IMR-90 (cell line): ENCODE measurements at regions not wholly inside any gene's neighbourhood (a gene's known extent, or its start where the extent isn't known, plus 50 kb on each side); places are given as distances from the start of the nearest gene placed in this dataset.

Experiments used
- ATAC-seq: fragments of 200-7000 bp; cut with Tn5 transposase; 2 replicates; pipeline ENCODE4 v1.9.1; 2020; ENCODE audit warnings: low read depth, mild to moderate bottlenecking, moderate library complexity
- BruUV-seq: library from RNA; stranded (reverse); fragments of 400-500 nt; replicated peaks from 2 replicates; lab custom pipeline; 2021; lab: Mats Ljungman, UMichigan
- CTCF ChIA-PET: fragments of 300-600 bp; formaldehyde crosslinking; extraction: SDS; loops from one replicate; lab custom pipeline; 2021; ENCODE audit warnings: antibody characterized with exemption; lab: Yijun Ruan, JAX
- POLR2A ChIA-PET: fragments of 300-600 bp; sonication (Branson Sonifier 250); formaldehyde crosslinking; loops from one replicate; lab custom pipeline; 2022; ENCODE audit warnings: antibody characterized with exemption; ENCODE audit not compliant: unreplicated experiment; lab: Charles Lee
- DNase-seq: peaks from one replicate; pipeline ENCODE4 v3.0.0; 2013
- H2AFZ ChIP-seq: replicated peaks from 2 replicates; pipeline ENCODE3; 2013; ENCODE audit warnings: low read length, mild to moderate bottlenecking; ENCODE audit not compliant: poor library complexity
- H2AK5ac ChIP-seq: 2 replicates; pipeline ENCODE4 v1.6.1; 2013; ENCODE audit warnings: low read depth, low read length, inconsistent platforms
- H2AK9ac ChIP-seq: replicated peaks from 2 replicates; pipeline ENCODE3; 2013; ENCODE audit warnings: mild to moderate bottlenecking, low read depth, low read length, moderate library complexity; ENCODE audit not compliant: poor library complexity
- H2BK120ac ChIP-seq: 2 replicates; pipeline ENCODE4 v1.6.1; 2013; ENCODE audit warnings: low read depth, low read length, inconsistent platforms
- H2BK15ac ChIP-seq: 3 replicates; pipeline ENCODE4 v1.6.1; 2013; ENCODE audit warnings: low read depth, low read length, inconsistent platforms
- H2BK20ac ChIP-seq: 2 replicates; pipeline ENCODE4 v1.6.1; 2013; ENCODE audit warnings: low read depth, mild to moderate bottlenecking, inconsistent platforms, low read length, moderate library complexity
- H2BK5ac ChIP-seq: 2 replicates; pipeline ENCODE4 v1.6.1; 2013; ENCODE audit warnings: mild to moderate bottlenecking, low read depth, low read length, inconsistent platforms; ENCODE audit not compliant: poor library complexity, severe bottlenecking
- H3K14ac ChIP-seq: replicated peaks from 2 replicates; pipeline ENCODE4 v1.6.1; 2013; ENCODE audit warnings: low read depth, low read length, inconsistent platforms
- H3K18ac ChIP-seq: 2 replicates; pipeline ENCODE4 v1.6.1; 2013; ENCODE audit warnings: low read depth, low read length, control low read depth
- H3K23ac ChIP-seq: 2 replicates; pipeline ENCODE4 v1.6.1; 2013; ENCODE audit warnings: low read depth, low read length, inconsistent platforms
- H3K27ac ChIP-seq: 2 replicates; pipeline ENCODE4 v1.5.1; 2013; ENCODE audit warnings: mild to moderate bottlenecking, control low read depth, low read length; ENCODE audit not compliant: insufficient read depth
- H3K27me3 ChIP-seq: 2 replicates; pipeline ENCODE4 v1.6.1; 2013; ENCODE audit warnings: low read length; ENCODE audit not compliant: control insufficient read depth, insufficient read depth
- H3K36me3 ChIP-seq: 2 replicates; pipeline ENCODE4 v1.6.1; 2013; ENCODE audit warnings: low read length, mixed read lengths; ENCODE audit not compliant: control insufficient read depth, insufficient read depth
- H3K4ac ChIP-seq: 2 replicates; pipeline ENCODE4 v1.6.1; 2013; ENCODE audit warnings: low read depth, low read length, inconsistent platforms
- H3K4me1 ChIP-seq: 2 replicates; pipeline ENCODE4 v1.6.1; 2013; ENCODE audit warnings: low read length, mixed read lengths; ENCODE audit not compliant: control insufficient read depth, insufficient read depth
- H3K4me2 ChIP-seq: 2 replicates; pipeline ENCODE4 v1.6.1; 2013; ENCODE audit warnings: low read depth, mild to moderate bottlenecking, control low read depth, low read length, moderate library complexity
- H3K4me3 ChIP-seq: 2 replicates; pipeline ENCODE4 v1.5.1; 2013; ENCODE audit warnings: low read depth, mild to moderate bottlenecking, control low read depth, low read length, moderate library complexity; ENCODE audit not compliant: insufficient read depth
- H3K56ac ChIP-seq: 2 replicates; pipeline ENCODE4 v1.6.1; 2013; ENCODE audit warnings: low read length, inconsistent platforms; ENCODE audit not compliant: insufficient read depth; ENCODE audit errors: extremely low read depth
- H3K79me1 ChIP-seq, 2 experiments: 2 replicates each; pipeline ENCODE4 v1.6.1; 2013; ENCODE audit warnings: low read length in 2 of 2, inconsistent platforms in 1 of 2, low read depth in 1 of 2
- H3K9ac ChIP-seq: 2 replicates; pipeline ENCODE4 v1.6.1; 2013; ENCODE audit warnings: low read depth, low read length, control low read depth
- H3K9me1 ChIP-seq: 2 replicates; pipeline ENCODE4 v1.6.1; 2013; ENCODE audit warnings: low read length, inconsistent platforms; ENCODE audit not compliant: insufficient read depth
- H3K9me3 ChIP-seq: 2 replicates; pipeline ENCODE4 v1.6.1; 2013; ENCODE audit warnings: low read length; ENCODE audit not compliant: control insufficient read depth, insufficient read depth
- H4K20me1 ChIP-seq: 2 replicates; pipeline ENCODE4 v1.6.1; 2013; ENCODE audit warnings: low read length, inconsistent platforms; ENCODE audit not compliant: insufficient read depth
- H4K5ac ChIP-seq: 2 replicates; pipeline ENCODE4 v1.6.1; 2013; ENCODE audit warnings: mild to moderate bottlenecking, low read depth, low read length, control low read depth
- H4K8ac ChIP-seq, 2 experiments: 2 replicates each; pipeline ENCODE4 v1.6.1; 2013; ENCODE audit warnings: low read depth in 2 of 2, low read length in 2 of 2, control low read depth in 1 of 2, inconsistent platforms in 1 of 2
- H4K91ac ChIP-seq: 2 replicates; pipeline ENCODE4 v1.6.1; 2013; ENCODE audit warnings: low read depth, low read length, inconsistent platforms; ENCODE audit not compliant: insufficient read depth
- BHLHE40 ChIP-seq: fragments of 150-350 bp; IDR thresholded peaks from 2 replicates; pipeline ENCODE4 v1.6.1; 2016; ENCODE audit warnings: mild to moderate bottlenecking, low read depth, low read length
- CEBPB ChIP-seq: IDR thresholded peaks from 2 replicates; pipeline ENCODE4 v1.6.1; 2012; ENCODE audit warnings: low read depth, low read length, improper control_type of control experiment
- CHD1 ChIP-seq: IDR thresholded peaks from 2 replicates; pipeline ENCODE4 v1.6.1; 2012; ENCODE audit warnings: low read depth, low read length, improper control_type of control experiment
- FOS ChIP-seq: fragments of 150-350 bp; IDR thresholded peaks from 2 replicates; pipeline ENCODE4 v1.6.1; 2016; ENCODE audit warnings: low read depth, low read length
- MAFK ChIP-seq: IDR thresholded peaks from 2 replicates; pipeline ENCODE4 v1.6.1; 2012; ENCODE audit warnings: low read depth, low read length, improper control_type of control experiment
- MAZ ChIP-seq: IDR thresholded peaks from 2 replicates; pipeline ENCODE4 v1.6.1; 2012; ENCODE audit warnings: low read depth, mild to moderate bottlenecking, low read length, improper control_type of control experiment, moderate library complexity, borderline replicate concordance
- MXI1 ChIP-seq: IDR thresholded peaks from 2 replicates; pipeline ENCODE4 v1.6.1; 2012; ENCODE audit warnings: low read depth, mild to moderate bottlenecking, low read length, moderate library complexity, borderline replicate concordance
- NFE2L2 ChIP-seq: fragments of 150-350 bp; IDR thresholded peaks from 2 replicates; pipeline ENCODE4 v1.6.1; 2016; ENCODE audit warnings: low read depth, mild to moderate bottlenecking, low read length
- POLR2A ChIP-seq: IDR thresholded peaks from 2 replicates; pipeline ENCODE4 v1.6.1; 2012; ENCODE audit warnings: mild to moderate bottlenecking, low read depth, low read length
- RAD21 ChIP-seq: IDR thresholded peaks from 2 replicates; pipeline ENCODE4 v1.6.1; 2012; ENCODE audit warnings: low read length, improper control_type of control experiment
- RCOR1 ChIP-seq: IDR thresholded peaks from 2 replicates; pipeline ENCODE4 v1.6.1; 2012; ENCODE audit warnings: mild to moderate bottlenecking, low read length, improper control_type of control experiment; ENCODE audit not compliant: insufficient replicate concordance
- RFX5 ChIP-seq: IDR thresholded peaks from 2 replicates; pipeline ENCODE4 v1.8.0; 2012; ENCODE audit warnings: low read depth, mild to moderate bottlenecking, low read length, moderate library complexity
- SMC3 ChIP-seq: fragments of 150-350 bp; IDR thresholded peaks from 2 replicates; pipeline ENCODE4 v1.6.1; 2016; ENCODE audit warnings: low read depth, mild to moderate bottlenecking, antibody characterized with exemption, low read length, moderate library complexity
- WGBS, 2 experiments: methylation state at CpG; one replicate each; pipeline versions ENCODE4 v1.1.5 to v1.1.7; 2013; ENCODE audit warnings: missing lambda C conversion rate in 2 of 2; ENCODE audit not compliant: insufficient read length in 1 of 2; ENCODE audit errors: extremely low coverage in 2 of 2; 5-methylcytosine and 5-hydroxymethylcytosine counted together
- dilution Hi-C: fragments of 300-500 bp; cut with HindIII; formaldehyde crosslinking; loops from one replicate; pipeline ENCODE4 v1.14.3; 2018; ENCODE audit warnings: low sequenced_read_pairs; ENCODE audit not compliant: unreplicated experiment
- in situ Hi-C: fragments of 300-500 bp; cut with MboI; formaldehyde crosslinking; loops from 3 replicates; pipeline ENCODE4 v1.14.3; 2019; ENCODE audit warnings: low sequenced_read_pairs, inconsistent platforms, mixed read lengths
- intact Hi-C: fragments of 100-400 bp; cut with micrococcal nuclease; formaldehyde crosslinking; loops from 2 replicates; pipeline ENCODE4 v1.10.0; 2022
- TF ChIP-seq, protein P1 (sequence below): conservative IDR thresholded peaks from 2 replicates; pipeline ENCODE4 v1.5.1; 2012; ENCODE audit warnings: mild to moderate bottlenecking, low read depth, low read length, improper control_type of control experiment
- TF ChIP-seq, protein P2 (sequence below): fragments of 150-350 bp; IDR thresholded peaks from 2 replicates; pipeline ENCODE4 v1.6.1; 2017; ENCODE audit warnings: mild to moderate bottlenecking, antibody characterized with exemption, low read length, low read depth
- TF ChIP-seq, protein P3 (sequence below): fragments of 150-350 bp; IDR thresholded peaks from 2 replicates; pipeline ENCODE4 v1.6.1; 2016; ENCODE audit warnings: low read depth, mild to moderate bottlenecking, low read length, moderate library complexity, borderline replicate concordance

DNA sequence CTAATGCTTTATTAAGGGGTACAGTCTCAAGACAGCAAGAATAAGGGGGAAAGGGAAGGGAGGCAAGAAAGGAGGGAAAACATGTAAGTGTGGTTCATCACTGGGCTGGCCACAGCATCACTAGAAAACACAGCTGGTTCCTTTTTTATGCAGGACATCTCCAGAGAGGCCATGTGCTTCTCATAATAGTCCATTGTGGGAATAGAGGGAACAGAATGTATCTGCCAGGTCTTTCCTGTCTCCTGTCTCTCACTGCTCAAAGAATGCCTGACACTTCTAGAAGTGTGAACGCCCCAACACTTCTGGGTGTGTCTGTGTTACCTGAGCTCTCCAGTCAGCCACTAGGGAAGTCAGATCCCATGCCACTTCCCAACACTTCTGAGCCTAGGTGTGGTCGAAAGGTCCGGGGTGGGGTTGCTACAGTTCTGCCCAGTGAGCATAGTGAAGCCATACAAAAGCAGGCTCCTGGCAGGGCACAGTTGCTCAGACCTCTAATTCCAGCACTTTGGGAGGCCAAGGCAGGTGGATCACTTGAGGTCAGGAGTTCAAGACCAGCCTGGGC is 255.6 kb upstream of the SLC30A5 start:
- CTCF ChIA-PET, result interaction anchor here (0.6 to 1.0 kb wide), 2 partner anchors 14 to 76 kb away, joined by 3 read pairs; no protein-coding TSS in a partner anchor
- dilution Hi-C loops, result no loop called here

More for the DNA sequence above, 255.6 kb upstream of the SLC30A5 start:
- Histone ChIP-seq H2BK15ac (no peak overlapping the region), H2BK120ac (no peak overlapping the region), H3K23ac (no peak overlapping the region), H3K56ac (no peak overlapping the region), H2AK9ac (no peak overlapping the region), H3K18ac (no peak overlapping the region), H2AFZ (no peak overlapping the region), H3K4me3 (no peak overlapping the region), H2BK20ac (no peak overlapping the region), H3K79me1 (no peaks in the 10 kb centered on the region), H3K36me3 (no peaks in the 10 kb centered on the region), H4K20me1 (no peaks in the 10 kb centered on the region), H2AK5ac (no peak overlapping the region), H2BK5ac (no peak overlapping the region), H4K5ac (no peak overlapping the region), H3K27ac (no peak overlapping the region), H4K91ac (no peak overlapping the region), H3K9me1 (no peaks in the 10 kb centered on the region), H3K9me3 (no peaks in the 10 kb centered on the region), H3K4me2 (no peak overlapping the region), H3K4me1 (no peaks in the 10 kb centered on the region), H3K9ac (no peak overlapping the region), H4K8ac (no peak overlapping the region), H3K4ac (no peak overlapping the region), H3K14ac (no peak overlapping the region), H3K27me3 (no peaks in the 10 kb centered on the region)
- DNase-seq (no peak), ATAC-seq (no peak)
- POLR2A ChIA-PET, result no interaction called here
- TF ChIP-seq MXI1, result no peak
- no peak for TF ChIP-seq BHLHE40
- TF ChIP-seq CEBPB, result no peak
- no peak for TF ChIP-seq MAFK
- TF ChIP-seq FOS, result no peak
- no peak for TF ChIP-seq POLR2A
- TF ChIP-seq MAZ, result no peak
- TF ChIP-seq CHD1, result no peak
- TF ChIP-seq, protein P1, sequence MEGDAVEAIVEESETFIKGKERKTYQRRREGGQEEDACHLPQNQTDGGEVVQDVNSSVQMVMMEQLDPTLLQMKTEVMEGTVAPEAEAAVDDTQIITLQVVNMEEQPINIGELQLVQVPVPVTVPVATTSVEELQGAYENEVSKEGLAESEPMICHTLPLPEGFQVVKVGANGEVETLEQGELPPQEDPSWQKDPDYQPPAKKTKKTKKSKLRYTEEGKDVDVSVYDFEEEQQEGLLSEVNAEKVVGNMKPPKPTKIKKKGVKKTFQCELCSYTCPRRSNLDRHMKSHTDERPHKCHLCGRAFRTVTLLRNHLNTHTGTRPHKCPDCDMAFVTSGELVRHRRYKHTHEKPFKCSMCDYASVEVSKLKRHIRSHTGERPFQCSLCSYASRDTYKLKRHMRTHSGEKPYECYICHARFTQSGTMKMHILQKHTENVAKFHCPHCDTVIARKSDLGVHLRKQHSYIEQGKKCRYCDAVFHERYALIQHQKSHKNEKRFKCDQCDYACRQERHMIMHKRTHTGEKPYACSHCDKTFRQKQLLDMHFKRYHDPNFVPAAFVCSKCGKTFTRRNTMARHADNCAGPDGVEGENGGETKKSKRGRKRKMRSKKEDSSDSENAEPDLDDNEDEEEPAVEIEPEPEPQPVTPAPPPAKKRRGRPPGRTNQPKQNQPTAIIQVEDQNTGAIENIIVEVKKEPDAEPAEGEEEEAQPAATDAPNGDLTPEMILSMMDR, result no peak
- TF ChIP-seq SMC3, result no peak
- no peak for TF ChIP-seq RAD21
- TF ChIP-seq, protein P2, sequence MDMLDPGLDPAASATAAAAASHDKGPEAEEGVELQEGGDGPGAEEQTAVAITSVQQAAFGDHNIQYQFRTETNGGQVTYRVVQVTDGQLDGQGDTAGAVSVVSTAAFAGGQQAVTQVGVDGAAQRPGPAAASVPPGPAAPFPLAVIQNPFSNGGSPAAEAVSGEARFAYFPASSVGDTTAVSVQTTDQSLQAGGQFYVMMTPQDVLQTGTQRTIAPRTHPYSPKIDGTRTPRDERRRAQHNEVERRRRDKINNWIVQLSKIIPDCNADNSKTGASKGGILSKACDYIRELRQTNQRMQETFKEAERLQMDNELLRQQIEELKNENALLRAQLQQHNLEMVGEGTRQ, result no peak
- TF ChIP-seq, protein P3, sequence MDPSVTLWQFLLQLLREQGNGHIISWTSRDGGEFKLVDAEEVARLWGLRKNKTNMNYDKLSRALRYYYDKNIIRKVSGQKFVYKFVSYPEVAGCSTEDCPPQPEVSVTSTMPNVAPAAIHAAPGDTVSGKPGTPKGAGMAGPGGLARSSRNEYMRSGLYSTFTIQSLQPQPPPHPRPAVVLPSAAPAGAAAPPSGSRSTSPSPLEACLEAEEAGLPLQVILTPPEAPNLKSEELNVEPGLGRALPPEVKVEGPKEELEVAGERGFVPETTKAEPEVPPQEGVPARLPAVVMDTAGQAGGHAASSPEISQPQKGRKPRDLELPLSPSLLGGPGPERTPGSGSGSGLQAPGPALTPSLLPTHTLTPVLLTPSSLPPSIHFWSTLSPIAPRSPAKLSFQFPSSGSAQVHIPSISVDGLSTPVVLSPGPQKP, result no peak
- TF ChIP-seq RCOR1, result no peak
- TF ChIP-seq RFX5, result no peak
- TF ChIP-seq NFE2L2, result no peak
- intact Hi-C loops (no loop called here), in situ Hi-C loops (no loop called here)
- BruUV-seq, result no TSS peak
- 52% methylated on average over 2 of the region's 3 CpGs; no CpG with 5 or more reads in 1 of the 2 experiments for WGBS, 2 experiments
